ENCODE measurements at regions not wholly inside any gene's neighbourhood (a gene's known extent, or its start where the extent isn't known, plus 50 kb on each side); places are given as distances from the start of the nearest gene placed in this dataset.

DNA sequence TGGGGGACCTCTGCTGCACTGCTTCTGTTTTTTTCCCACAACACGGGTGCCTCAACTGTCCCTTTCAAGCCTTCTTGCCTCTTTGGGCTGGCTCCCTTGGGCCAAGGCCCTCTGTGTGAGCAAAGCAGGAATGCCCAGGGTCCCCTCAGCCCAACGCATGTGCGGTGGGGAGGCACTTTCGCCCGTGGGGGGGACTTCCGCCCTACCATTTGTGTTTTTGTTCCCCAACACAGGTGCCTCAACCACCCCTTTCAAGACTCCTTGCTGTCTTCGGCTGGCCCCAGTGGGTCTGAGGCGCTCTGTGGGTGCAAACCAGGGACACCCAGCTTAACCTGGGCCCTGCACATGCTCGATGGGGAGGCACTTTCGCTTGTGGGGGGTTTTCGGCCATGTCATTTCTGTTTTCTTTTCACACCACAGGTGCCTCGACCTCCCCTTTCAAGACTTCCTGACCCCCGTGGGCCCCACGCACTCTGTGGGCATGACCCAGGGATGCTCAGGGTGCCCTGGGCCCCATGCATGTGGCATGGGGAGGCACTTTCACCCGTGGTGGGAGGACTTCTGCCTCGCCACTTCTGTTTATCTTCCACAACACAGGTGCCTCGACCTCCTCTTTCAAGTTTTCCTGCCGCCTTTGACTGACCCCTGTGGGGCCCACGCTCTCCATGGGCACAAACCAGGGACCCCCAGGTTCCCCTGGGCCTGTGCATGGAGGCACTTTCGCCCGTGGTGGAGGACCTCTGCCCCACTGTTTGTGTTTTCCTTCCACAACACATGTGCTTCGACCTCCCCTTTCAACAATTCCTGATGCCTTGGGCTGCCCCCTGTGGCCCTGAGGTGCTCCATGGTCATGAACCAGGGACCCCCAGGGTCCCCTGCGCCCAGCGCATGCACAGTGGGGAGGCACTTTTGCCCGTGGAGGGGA is 365.7 kb downstream of the ALG10 start:
- H3K27me3 ChIP-seq (ENCODE audit: control insufficient read depth, insufficient read depth, low read length) = no peaks in the 10 kb centered on the region
- no peak for ATAC-seq
- DNase-seq = no peak
- Mint-ChIP-seq H3K27ac (no peak overlapping the region), H3K27me3 (ENCODE audit: low read depth in 2 of 2) (no peaks in the 10 kb centered on the region), H3K9me3 (peaks cover 0 to 12% of the 10 kb centered on the region in 2 donors), H3K4me3 (no peak overlapping the region), H3K4me1 (no peaks in the 10 kb centered on the region), H3K36me3 (no peaks in the 10 kb centered on the region)
- TF ChIP-seq, protein P1, sequence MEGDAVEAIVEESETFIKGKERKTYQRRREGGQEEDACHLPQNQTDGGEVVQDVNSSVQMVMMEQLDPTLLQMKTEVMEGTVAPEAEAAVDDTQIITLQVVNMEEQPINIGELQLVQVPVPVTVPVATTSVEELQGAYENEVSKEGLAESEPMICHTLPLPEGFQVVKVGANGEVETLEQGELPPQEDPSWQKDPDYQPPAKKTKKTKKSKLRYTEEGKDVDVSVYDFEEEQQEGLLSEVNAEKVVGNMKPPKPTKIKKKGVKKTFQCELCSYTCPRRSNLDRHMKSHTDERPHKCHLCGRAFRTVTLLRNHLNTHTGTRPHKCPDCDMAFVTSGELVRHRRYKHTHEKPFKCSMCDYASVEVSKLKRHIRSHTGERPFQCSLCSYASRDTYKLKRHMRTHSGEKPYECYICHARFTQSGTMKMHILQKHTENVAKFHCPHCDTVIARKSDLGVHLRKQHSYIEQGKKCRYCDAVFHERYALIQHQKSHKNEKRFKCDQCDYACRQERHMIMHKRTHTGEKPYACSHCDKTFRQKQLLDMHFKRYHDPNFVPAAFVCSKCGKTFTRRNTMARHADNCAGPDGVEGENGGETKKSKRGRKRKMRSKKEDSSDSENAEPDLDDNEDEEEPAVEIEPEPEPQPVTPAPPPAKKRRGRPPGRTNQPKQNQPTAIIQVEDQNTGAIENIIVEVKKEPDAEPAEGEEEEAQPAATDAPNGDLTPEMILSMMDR (IDR thresholded peaks at IDR 0.05) = no peak
- peaks cover 100% of the 10 kb centered on the region for H3K9me3 ChIP-seq (ENCODE audit: control insufficient read depth, insufficient read depth, low read length)
- H3K4me3 ChIP-seq (ENCODE audit: low read length) = no peak overlapping the region
- H3K36me3 ChIP-seq (ENCODE audit: control insufficient read depth, insufficient read depth, low read length) = no peaks in the 10 kb centered on the region
- intact Hi-C loops (cut with micrococcal nuclease) = no loop called here
- H3K27ac ChIP-seq (ENCODE audit: low read length) = no peak overlapping the region
- no peaks in the 10 kb centered on the region for H3K4me1 ChIP-seq (ENCODE audit: control insufficient read depth, insufficient read depth, low read length)
- 82% methylated on average over 25 of the region's 25 CpGs for WGBS (ENCODE audit: insufficient coverage)

DNA sequence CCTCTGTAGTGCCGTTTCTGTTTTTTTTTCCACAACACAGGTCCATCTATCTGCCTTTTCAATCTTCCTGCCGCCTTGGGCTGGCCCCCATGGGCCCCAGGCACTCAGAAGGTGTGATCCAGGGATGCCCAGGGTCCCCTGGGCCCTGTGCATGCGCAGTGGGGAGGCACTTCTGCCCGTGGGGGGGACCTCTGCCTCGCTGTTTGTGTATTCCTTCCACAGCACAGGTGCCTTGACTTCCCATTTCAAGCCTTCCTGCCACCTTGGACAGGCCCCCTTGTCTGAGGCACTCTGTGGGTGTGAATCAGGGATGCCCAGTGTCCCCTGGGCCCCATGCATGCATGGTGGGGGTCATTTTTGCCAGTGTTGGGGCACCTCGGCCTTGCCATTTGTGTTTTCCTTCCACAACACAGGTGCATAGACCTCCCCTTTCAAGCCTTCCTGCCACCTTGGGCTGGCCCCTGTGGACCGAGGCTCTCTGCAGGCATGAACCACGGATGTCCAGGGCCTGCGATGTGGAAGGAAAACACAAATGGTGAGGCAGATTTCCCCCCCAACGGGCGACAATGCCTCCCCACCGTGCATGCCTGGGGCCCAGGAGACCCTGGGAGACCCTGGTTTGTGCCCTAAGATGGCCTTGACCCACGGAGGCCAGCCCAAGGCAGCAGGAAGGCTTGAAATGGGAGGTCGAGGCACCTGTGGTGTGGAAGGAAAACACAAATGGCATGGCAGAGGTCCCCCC is 366.5 kb downstream of the ALG10 start:
- no peaks in the 10 kb centered on the region for H3K4me1 ChIP-seq (ENCODE audit: control insufficient read depth, insufficient read depth, low read length)
- H3K27ac Mint-ChIP-seq = no peak overlapping the region
- H3K27me3 ChIP-seq (ENCODE audit: control insufficient read depth, insufficient read depth, low read length) = no peaks in the 10 kb centered on the region
- DNase-seq = no peak
- H3K9me3 Mint-ChIP-seq = peaks cover 0 to 12% of the 10 kb centered on the region in 2 donors
- H3K27me3 Mint-ChIP-seq (ENCODE audit: low read depth in 2 of 2) = no peaks in the 10 kb centered on the region
- no peak overlapping the region for H3K4me3 Mint-ChIP-seq
- no peaks in the 10 kb centered on the region for H3K36me3 ChIP-seq (ENCODE audit: control insufficient read depth, insufficient read depth, low read length)
- WGBS (ENCODE audit: insufficient coverage) = 65% methylated on average over 14 of the region's 14 CpGs
- no peaks in the 10 kb centered on the region for H3K36me3 Mint-ChIP-seq
- no peak for ATAC-seq
- intact Hi-C loops (cut with micrococcal nuclease) = no loop called here
- H3K27ac ChIP-seq (ENCODE audit: low read length) = no peak overlapping the region
- H3K9me3 ChIP-seq (ENCODE audit: control insufficient read depth, insufficient read depth, low read length) = peaks cover 95% of the 10 kb centered on the region
- no peak overlapping the region for H3K4me3 ChIP-seq (ENCODE audit: low read length)
- TF ChIP-seq, protein P1 (IDR thresholded peaks at IDR 0.05) = no peak
- H3K4me1 Mint-ChIP-seq = no peaks in the 10 kb centered on the region

DNA sequence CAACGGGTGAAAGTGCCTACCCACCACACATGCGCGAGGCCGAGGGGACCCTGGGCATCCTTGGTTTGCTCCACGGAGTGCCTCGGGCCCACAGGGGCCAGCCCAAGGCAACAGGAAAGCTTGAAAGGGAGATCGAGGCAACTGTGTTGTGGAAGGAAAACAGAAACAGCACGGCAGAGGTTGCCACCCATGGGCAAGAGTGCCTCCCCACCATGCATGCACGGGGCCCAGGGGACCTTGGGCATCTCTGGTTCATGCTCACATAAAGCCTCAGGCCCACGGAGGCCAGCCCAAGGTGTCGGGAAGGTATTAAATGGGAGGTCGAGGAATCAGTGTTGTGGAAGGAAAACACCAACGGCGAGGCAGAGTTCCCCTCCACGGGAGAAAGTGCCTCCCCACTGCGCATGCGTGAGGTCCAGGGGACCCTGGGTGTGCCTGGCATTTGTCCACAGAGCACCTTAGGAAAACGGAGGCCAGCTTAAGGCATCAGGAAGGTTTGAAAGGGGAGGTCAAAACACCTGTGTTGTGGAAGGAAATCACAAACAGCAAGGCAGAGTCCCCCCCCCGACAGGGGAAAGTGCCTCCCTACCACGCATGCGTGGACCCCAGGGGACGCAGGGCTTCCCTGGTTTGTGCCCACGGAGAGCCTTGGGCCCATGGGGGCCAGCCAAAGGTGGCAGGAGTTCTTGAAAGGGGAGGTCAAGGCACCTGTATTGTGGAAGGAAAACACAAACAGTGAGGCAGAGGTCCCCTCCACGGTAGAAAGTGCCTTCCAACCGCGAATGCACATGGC is 367.3 kb downstream of the ALG10 start:
- Mint-ChIP-seq H3K27me3 (ENCODE audit: low read depth in 2 of 2) (no peaks in the 10 kb centered on the region), H3K36me3 (no peaks in the 10 kb centered on the region), H3K4me1 (no peaks in the 10 kb centered on the region), H3K27ac (no peak overlapping the region), H3K4me3 (no peak overlapping the region), H3K9me3 (peaks cover 0 to 15% of the 10 kb centered on the region in 2 donors)
- intact Hi-C loops (cut with micrococcal nuclease) = no loop called here
- no peak overlapping the region for H3K27ac ChIP-seq (ENCODE audit: low read length)
- WGBS (ENCODE audit: insufficient coverage) = 73% methylated on average over 26 of the region's 26 CpGs
- TF ChIP-seq, protein P1 (IDR thresholded peaks at IDR 0.05) = no peak
- no peak overlapping the region for H3K4me3 ChIP-seq (ENCODE audit: low read length)
- DNase-seq = no peak
- H3K36me3 ChIP-seq (ENCODE audit: control insufficient read depth, insufficient read depth, low read length) = no peaks in the 10 kb centered on the region
- no peaks in the 10 kb centered on the region for H3K4me1 ChIP-seq (ENCODE audit: control insufficient read depth, insufficient read depth, low read length)
- ATAC-seq = no peak
- H3K9me3 ChIP-seq (ENCODE audit: control insufficient read depth, insufficient read depth, low read length) = peaks cover 95% of the 10 kb centered on the region
- no peaks in the 10 kb centered on the region for H3K27me3 ChIP-seq (ENCODE audit: control insufficient read depth, insufficient read depth, low read length)
